Activated CD4-positive, alpha-beta T cell treated with anti-CD3 and anti-CD28 coated beads for 36 hours (primary cell): ENCODE measurements at regions not wholly inside any gene's neighbourhood (a gene's known extent, or its start where the extent isn't known, plus 50 kb on each side); places are given as distances from the start of the nearest gene placed in this dataset.
"Not testable (repeated sequence)": the region's sequence is repeated elsewhere in the genome, so short reads cannot be mapped to it uniquely, and the experiment has no call there.

ENCODE experiments used
- ATAC-seq: fragments of 200-7000 bp; cut with Tn5 transposase; one replicate; pipeline ENCODE4 v1.10.0; 2021; ENCODE audit warnings: mild to moderate bottlenecking, moderate library complexity
- CTCF ChIA-PET: fragments of 350-600 bp; sonication (Branson Sonifier 250); formaldehyde crosslinking; loops from one replicate; lab custom pipeline; 2021; ENCODE audit warnings: antibody characterized with exemption; lab: Charles Lee
- POLR2A ChIA-PET: fragments of 350-600 bp; sonication (Branson Sonifier 250); formaldehyde crosslinking; loops from one replicate; lab custom pipeline; 2021; ENCODE audit warnings: antibody characterized with exemption, inconsistent platforms; lab: Charles Lee
- DNase-seq: peaks from one replicate; pipeline ENCODE4 v3.0.0-alpha.2; 2020
- H3K27ac Mint-ChIP-seq: one replicate; pipeline ENCODE4 v1.8.0; 2021; ENCODE audit warnings: mixed read lengths
- H3K27me3 Mint-ChIP-seq: one replicate; pipeline ENCODE4 v1.8.0; 2021; ENCODE audit warnings: mixed read lengths
- H3K36me3 Mint-ChIP-seq: one replicate; pipeline ENCODE4 v1.8.0; 2021; ENCODE audit warnings: low read depth, mixed read lengths
- H3K4me1 Mint-ChIP-seq: one replicate; pipeline ENCODE4 v1.8.0; 2021; ENCODE audit warnings: mixed read lengths
- H3K4me3 Mint-ChIP-seq: one replicate; pipeline ENCODE4 v1.8.0; 2021; ENCODE audit warnings: mild to moderate bottlenecking, moderate library complexity, mixed read lengths
- H3K9me3 Mint-ChIP-seq: one replicate; pipeline ENCODE4 v1.8.0; 2021; ENCODE audit warnings: low read depth, mixed read lengths
- intact Hi-C, 2 experiments: fragments of 100-400 bp; cut with DNase I in 1 of 2; cut with micrococcal nuclease in 1 of 2; formaldehyde crosslinking; loops; one replicate each; pipeline versions ENCODE4 v1.14.2 to v1.15.1; 2022 to 2024; cut with DNase I, micrococcal nuclease

DNA sequence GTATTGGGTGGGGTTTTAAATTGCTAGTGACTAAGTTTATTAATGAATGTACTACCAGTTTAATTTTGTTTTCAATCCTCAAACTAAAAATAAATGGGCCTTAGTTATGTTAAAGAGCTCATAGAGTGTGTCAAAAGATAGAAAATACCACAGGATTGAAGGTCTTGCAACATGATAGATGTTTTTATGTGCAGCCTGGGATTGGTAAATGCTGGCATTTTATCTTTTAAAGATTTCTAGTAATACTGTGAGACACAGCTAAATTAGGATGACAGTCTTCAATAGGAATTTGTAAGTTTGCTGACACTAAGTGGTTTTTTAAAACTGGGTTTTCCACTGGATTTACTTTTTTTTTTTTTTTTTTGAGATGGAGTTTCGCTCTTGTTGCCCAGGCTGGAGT is 122.3 kb downstream of the HAUS1 start:
- DNase-seq, result no peak
- no peak for ATAC-seq
- Mint-ChIP-seq H3K27ac (no peak overlapping the region), H3K36me3 (peaks cover 13% of the 10 kb centered on the region), H3K9me3 (no peaks in the 10 kb centered on the region), H3K27me3 (no peaks in the 10 kb centered on the region), H3K4me1 (peaks cover 63% of the 10 kb centered on the region), H3K4me3 (no peak overlapping the region)
- intact Hi-C loops, result no loop called here
- ChIA-PET CTCF (interaction anchor here (0.5 to 1.0 kb wide), 2 partner anchors 55 to 82 kb away, joined by 3 to 4 read pairs; no protein-coding TSS in a partner anchor), POLR2A (no interaction called here)

DNA sequence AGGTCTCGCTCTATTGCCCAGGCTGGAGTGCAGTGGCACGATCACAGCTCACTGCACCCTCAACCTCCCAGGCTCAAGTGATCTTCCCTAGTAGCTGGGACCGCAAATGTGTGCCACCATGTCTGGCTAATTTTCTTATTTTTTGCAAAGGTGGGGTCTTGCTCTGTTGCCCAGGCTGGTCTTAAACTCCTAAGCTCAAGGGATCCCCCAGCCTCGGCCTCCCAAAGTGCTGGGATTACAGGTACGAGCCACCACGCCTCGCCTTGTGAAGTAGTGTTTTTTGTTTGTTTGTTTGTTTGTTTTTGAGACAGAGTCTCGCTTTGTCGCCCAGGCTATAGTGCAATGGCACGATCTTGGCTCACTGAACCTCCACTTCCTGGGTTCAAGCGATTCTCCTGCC is 125.5 kb downstream of the HAUS1 start:
- ATAC-seq, H3K9me3 Mint-ChIP-seq, H3K27me3 Mint-ChIP-seq, DNase-seq, H3K27ac Mint-ChIP-seq, intact Hi-C loops, H3K4me3 Mint-ChIP-seq: not testable (repeated sequence)
- Mint-ChIP-seq H3K36me3 (peaks cover 12% of the 10 kb centered on the region), H3K4me1 (peaks cover 43% of the 10 kb centered on the region)
- POLR2A ChIA-PET, result interaction anchor here (0.7 kb wide), 1 partner anchor 21 kb away, joined by 3 read pairs; no protein-coding TSS in a partner anchor
- CTCF ChIA-PET, result interaction anchor here (0.7 to 1.4 kb wide), 2 partner anchors 10 to 1415 kb away, joined by 5 read pairs; no protein-coding TSS in a partner anchor

DNA sequence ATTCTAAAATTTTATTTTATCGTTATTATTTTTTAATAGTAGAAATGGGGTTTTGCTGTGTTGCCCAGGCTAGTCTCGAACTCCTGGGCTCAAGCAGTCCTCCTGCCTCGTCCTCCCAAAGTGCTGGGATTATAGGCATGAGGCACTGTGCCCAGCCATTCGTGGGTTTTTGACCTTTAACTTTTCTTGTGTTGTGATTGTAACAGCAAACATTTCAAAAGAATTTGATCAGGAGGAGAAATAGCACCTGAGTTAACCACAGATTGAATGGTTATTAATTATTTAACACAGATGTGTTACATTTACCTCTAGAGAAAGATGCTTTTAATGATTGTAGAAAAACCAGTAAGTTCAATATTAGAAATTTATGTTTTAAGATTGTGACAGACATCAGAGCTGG is 132.0 kb downstream of the HAUS1 start:
- DNase-seq, result no peak
- Mint-ChIP-seq H3K4me3 (no peak overlapping the region), H3K27me3 (no peaks in the 10 kb centered on the region), H3K36me3 (peaks cover 16% of the 10 kb centered on the region), H3K9me3 (no peaks in the 10 kb centered on the region), H3K27ac (no peak overlapping the region), H3K4me1 (peaks cover 34% of the 10 kb centered on the region)
- ChIA-PET CTCF (interaction anchor here (0.9 kb wide), 1 partner anchor 39 kb away, joined by 5 read pairs; no protein-coding TSS in a partner anchor), POLR2A (no interaction called here)
- intact Hi-C loops, result no loop called here
- no peak for ATAC-seq

DNA sequence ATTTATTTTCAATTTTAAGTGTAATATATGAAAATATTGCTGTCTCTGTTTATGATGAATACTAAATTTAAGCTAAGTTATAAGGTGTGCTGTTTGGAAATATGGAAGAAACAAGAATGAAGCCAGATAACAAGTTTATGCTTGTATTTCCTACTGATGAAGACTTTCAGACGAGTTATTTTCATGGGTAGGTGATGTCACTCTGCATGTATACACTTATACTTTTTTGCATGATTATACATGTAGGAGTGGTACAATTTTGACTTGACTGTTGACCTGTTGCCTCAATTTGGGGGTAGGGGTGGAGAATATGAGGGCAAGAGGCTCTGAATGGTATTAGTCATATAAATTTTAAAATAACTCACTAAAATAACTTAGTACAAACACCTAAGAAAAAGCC is 133.7 kb downstream of the HAUS1 start:
- H3K27ac Mint-ChIP-seq, result no peak overlapping the region
- DNase-seq (no peak), ATAC-seq (no peak)
- H3K36me3 Mint-ChIP-seq, result peaks cover 16% of the 10 kb centered on the region
- intact Hi-C loops, result no loop called here
- H3K9me3 Mint-ChIP-seq, result no peaks in the 10 kb centered on the region
- ChIA-PET POLR2A (no interaction called here), CTCF (interaction anchor here (0.6 kb wide), 1 partner anchor 18 kb away, joined by 3 read pairs; no protein-coding TSS in a partner anchor)
- peaks cover 29% of the 10 kb centered on the region for H3K4me1 Mint-ChIP-seq
- H3K4me3 Mint-ChIP-seq, result no peak overlapping the region
- no peaks in the 10 kb centered on the region for H3K27me3 Mint-ChIP-seq

DNA sequence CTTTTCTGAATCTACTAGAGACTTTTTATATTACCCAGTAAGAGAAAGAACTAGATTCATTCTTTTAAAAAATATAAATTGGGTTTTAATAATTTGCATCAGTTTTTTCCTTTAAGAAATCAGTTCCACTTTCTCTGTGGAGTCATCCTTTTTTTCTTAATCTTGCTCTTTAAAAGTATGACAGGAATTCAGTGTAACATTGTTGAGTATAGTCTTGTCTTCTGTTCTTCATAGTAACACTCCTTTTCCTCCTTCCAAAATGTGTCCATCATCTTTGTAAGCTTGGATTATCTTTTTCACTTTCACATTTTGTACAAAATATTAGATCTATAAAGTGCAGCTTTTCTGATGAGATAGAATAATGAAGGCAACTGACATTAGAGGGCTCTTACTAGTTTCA is 135.4 kb downstream of the HAUS1 start:
- intact Hi-C loops, result no loop called here
- CTCF ChIA-PET, result interaction anchor here (1.3 to 1.4 kb wide), 4 partner anchors 9 to 144 kb away, joined by 3 to 9 read pairs (median 4); a partner anchor contains a TSS
- Mint-ChIP-seq H3K27me3 (no peaks in the 10 kb centered on the region), H3K27ac (peak overlapping the region; percentile 4), H3K4me3 (no peak overlapping the region), H3K36me3 (peaks cover 16% of the 10 kb centered on the region), H3K9me3 (no peaks in the 10 kb centered on the region), H3K4me1 (peaks cover 28% of the 10 kb centered on the region)
- POLR2A ChIA-PET, result interaction anchor here (0.6 kb wide), 1 partner anchor 34 kb away, joined by 6 read pairs; no protein-coding TSS in a partner anchor
- DNase-seq (no peak), ATAC-seq (no peak)

DNA sequence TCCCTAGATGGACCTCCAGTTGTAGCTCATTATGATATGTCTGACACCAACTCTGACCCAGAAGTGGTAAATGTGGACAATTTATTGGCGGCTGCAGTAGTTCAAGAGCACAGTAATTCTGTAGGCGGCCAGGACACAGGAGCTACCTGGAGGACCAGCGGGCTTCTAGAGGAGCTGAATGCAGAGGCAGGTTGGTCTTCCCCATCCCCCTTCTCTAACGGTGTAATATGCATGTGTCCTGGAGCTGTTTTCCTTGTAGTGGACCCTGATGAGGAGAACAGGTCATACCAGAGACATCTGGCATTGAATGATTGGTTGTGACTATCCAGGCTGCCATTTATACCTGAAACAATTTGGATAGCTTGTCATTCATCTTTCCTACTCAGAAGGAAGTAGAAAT is 135.8 kb downstream of the HAUS1 start:
- CTCF ChIA-PET, result interaction anchor here (1.0 to 1.4 kb wide), 5 partner anchors 9 to 145 kb away, joined by 3 to 9 read pairs (median 3); a partner anchor contains a TSS
- Mint-ChIP-seq H3K4me1 (peaks cover 23% of the 10 kb centered on the region), H3K9me3 (no peaks in the 10 kb centered on the region)

DNA sequence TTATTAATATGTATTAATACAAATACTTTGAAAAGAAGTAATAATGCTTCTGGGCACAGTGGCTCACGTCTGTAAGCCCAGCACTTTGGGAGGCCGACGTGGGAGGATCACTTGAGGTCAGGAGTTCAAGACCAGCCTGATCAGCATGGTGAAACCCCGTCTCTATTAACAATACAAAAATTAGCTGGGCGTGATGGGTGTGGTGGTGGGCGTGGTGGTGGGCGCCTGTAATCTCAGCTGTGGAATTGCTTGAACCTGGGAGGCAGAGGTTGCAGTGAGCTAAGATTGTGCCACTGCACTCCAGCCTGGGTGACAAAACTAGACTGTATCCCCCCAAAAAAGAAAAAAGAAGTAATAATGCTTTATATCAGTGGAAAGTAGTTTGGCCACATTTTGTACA is 137.2 kb downstream of the HAUS1 start:
- ATAC-seq, POLR2A ChIA-PET, H3K4me3 Mint-ChIP-seq, H3K27me3 Mint-ChIP-seq, intact Hi-C loops, H3K27ac Mint-ChIP-seq, DNase-seq, H3K9me3 Mint-ChIP-seq: not testable (repeated sequence)
- H3K36me3 Mint-ChIP-seq, result peaks cover 17% of the 10 kb centered on the region
- H3K4me1 Mint-ChIP-seq, result peaks cover 24% of the 10 kb centered on the region
- CTCF ChIA-PET, result interaction anchor here (0.6 to 1.1 kb wide), 2 partner anchors 9 to 191 kb away, joined by 3 to 5 read pairs; no protein-coding TSS in a partner anchor

More for the DNA sequence above, 135.8 kb downstream of the HAUS1 start:
- H3K27me3 Mint-ChIP-seq, result no peaks in the 10 kb centered on the region
- H3K36me3 Mint-ChIP-seq, result peaks cover 18% of the 10 kb centered on the region
- DNase-seq (no peak), ATAC-seq (no peak)
- H3K27ac Mint-ChIP-seq, result peak overlapping the region; percentile 4
- no peak overlapping the region for H3K4me3 Mint-ChIP-seq
- POLR2A ChIA-PET, result interaction anchor here (0.6 kb wide), 1 partner anchor 34 kb away, joined by 6 read pairs; no protein-coding TSS in a partner anchor
- intact Hi-C loops, result no loop called here

DNA sequence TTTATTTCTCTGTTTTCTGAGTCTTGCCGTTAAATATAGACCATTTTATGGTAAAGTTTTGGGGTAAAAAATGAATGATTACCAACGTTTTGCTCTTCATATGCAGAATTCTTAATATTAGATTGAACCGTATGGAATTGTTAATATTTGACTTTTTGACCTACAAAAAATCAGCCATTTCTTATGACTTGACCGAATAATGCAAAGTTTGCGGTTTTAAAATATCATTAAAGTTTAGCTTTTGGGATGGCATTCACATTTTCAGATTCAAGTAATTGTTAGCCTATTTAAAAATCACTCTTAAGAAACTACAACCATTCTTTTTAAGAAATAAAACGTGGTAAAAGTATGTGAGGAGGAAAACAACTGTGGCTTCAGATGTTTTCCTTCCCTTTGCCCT is 138.0 kb downstream of the HAUS1 start:
- Mint-ChIP-seq H3K9me3 (no peaks in the 10 kb centered on the region), H3K4me1 (peaks cover 27% of the 10 kb centered on the region), H3K27me3 (no peaks in the 10 kb centered on the region), H3K27ac (no peak overlapping the region), H3K36me3 (peaks cover 16% of the 10 kb centered on the region), H3K4me3 (no peak overlapping the region)
- DNase-seq (no peak), ATAC-seq (no peak)
- POLR2A ChIA-PET, result no interaction called here
- CTCF ChIA-PET, result interaction anchor here (1.1 kb wide), 1 partner anchor 68 kb away, joined by 4 read pairs; a partner anchor contains a TSS
- intact Hi-C loops, result no loop called here

DNA sequence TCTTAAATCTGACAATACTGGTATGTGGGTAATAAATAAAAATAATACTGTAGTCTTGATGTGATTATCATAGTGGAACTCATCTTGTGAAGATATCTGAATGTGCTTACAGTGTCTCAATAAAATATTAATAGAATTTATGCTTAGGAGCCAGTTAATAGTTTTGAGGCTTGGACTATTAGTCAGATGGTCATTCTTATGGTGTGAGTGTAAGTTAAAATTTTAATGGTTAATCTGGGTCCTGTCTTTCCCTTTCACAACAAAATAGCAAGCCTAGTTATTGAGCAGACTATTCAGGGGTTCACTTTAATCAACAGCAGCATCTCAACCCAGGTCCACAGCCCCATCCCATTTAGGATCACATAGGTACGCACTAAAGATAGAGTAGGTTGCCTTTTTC is 138.9 kb downstream of the HAUS1 start:
- POLR2A ChIA-PET, result no interaction called here

DNA sequence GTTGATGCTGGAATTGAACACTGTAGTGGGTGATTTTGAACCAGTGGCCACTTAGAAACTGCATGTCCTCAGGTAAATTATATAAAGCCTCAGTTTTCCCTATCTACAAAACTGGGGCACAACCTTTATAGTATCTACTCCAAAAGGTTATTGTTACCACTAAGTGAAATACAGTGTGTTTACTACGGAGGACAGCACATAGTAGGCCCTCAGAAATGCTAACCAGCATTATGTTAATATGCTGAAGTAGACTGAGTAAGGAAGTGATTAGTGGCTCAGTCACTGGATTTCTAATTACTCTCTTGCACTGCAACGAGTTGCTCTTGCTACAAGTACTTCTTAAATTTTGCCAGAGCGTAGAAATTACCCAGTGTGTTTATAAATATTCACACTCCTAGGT is 139.5 kb downstream of the HAUS1 start:
- POLR2A ChIA-PET, result no interaction called here
- Mint-ChIP-seq H3K4me3 (no peak overlapping the region), H3K36me3 (peaks cover 14% of the 10 kb centered on the region), H3K27ac (no peak overlapping the region), H3K9me3 (no peaks in the 10 kb centered on the region), H3K4me1 (peaks cover 37% of the 10 kb centered on the region), H3K27me3 (no peaks in the 10 kb centered on the region)
- no peak for ATAC-seq
- intact Hi-C loops, result loop anchor here in 1 of 2 experiments (1.0 kb wide), 1 partner anchor 8 kb away; no protein-coding TSS in a partner anchor
- CTCF ChIA-PET, result interaction anchor here (1.1 to 1.3 kb wide), 2 partner anchors 23 to 70 kb away, joined by 3 to 4 read pairs; a partner anchor contains a TSS
- no peak for DNase-seq

More for the DNA sequence above, 138.9 kb downstream of the HAUS1 start:
- Mint-ChIP-seq H3K9me3 (no peaks in the 10 kb centered on the region), H3K27me3 (no peaks in the 10 kb centered on the region), H3K27ac (no peak overlapping the region), H3K4me1 (peaks cover 31% of the 10 kb centered on the region), H3K36me3 (peaks cover 14% of the 10 kb centered on the region), H3K4me3 (no peak overlapping the region)
- DNase-seq (no peak), ATAC-seq (no peak)
- intact Hi-C loops, result no loop called here
- CTCF ChIA-PET, result interaction anchor here (1.1 to 1.3 kb wide), 2 partner anchors 24 to 69 kb away, joined by 3 to 4 read pairs; a partner anchor contains a TSS

DNA sequence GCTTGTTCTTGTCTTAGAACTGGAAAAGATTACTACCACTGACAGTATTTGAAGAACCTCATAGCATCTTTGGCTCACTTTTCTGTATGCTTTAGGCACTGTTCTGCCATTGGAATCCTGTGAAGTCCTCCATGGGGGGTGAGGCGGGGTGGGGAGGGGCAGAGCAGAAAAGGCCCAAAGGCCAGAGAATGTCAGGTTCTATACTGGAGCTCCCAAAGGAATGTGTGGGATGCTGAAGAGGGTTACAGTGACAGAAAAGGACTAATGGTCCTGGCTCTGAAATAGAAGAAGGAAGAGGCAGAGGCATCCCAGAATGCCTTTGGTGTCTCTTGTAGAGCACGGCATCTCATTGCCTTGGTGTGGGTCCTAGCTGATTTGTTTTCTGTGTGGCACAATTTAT is 141.9 kb downstream of the HAUS1 start:
- no peak for ATAC-seq
- Mint-ChIP-seq H3K27me3 (no peaks in the 10 kb centered on the region), H3K9me3 (no peaks in the 10 kb centered on the region), H3K4me1 (peaks cover 53% of the 10 kb centered on the region), H3K4me3 (no peak overlapping the region), H3K27ac (peak overlapping the region; percentile 31), H3K36me3 (peaks cover 22% of the 10 kb centered on the region)
- no peak for DNase-seq
- intact Hi-C loops, result no loop called here
- ChIA-PET CTCF (interaction anchor here (0.9 to 1.5 kb wide), 5 partner anchors 12 to 77 kb away, joined by 3 to 5 read pairs (median 3); a partner anchor contains a TSS), POLR2A (no interaction called here)

DNA sequence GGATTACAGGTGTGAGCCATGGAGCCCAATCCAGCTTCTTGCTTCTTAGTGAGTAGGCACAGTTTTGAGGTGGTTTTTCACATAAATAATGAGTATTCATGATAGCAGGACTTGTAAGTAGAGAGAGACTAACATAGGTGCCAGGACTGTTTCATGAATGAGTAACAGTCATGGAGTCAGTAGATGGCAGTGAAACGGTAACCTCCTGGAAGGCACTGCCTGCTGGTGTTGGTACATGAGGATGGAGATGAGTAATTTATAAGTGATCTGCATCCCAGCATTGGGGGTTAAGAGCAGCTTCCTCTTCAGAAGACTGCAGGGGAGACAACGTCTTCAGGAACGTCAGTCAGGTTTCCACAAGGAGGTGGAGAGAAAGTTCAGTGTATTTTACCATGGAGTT is 143.8 kb downstream of the HAUS1 start:
- Mint-ChIP-seq H3K9me3 (no peaks in the 10 kb centered on the region), H3K4me3 (no peak overlapping the region), H3K27me3 (no peaks in the 10 kb centered on the region), H3K27ac (peak overlapping the region; percentile 97), H3K36me3 (peaks cover 24% of the 10 kb centered on the region), H3K4me1 (peaks cover 59% of the 10 kb centered on the region)
- ChIA-PET POLR2A (no interaction called here), CTCF (interaction anchor here (0.6 to 2.0 kb wide), 7 partner anchors 8 to 1685 kb away, joined by 3 to 8 read pairs (median 3); a partner anchor contains a TSS)
- intact Hi-C loops, result no loop called here
- ATAC-seq (peak; percentile 43), DNase-seq (peak; percentile 18)
